ENCODE measurements at regions not wholly inside any gene's neighbourhood (a gene's known extent, or its start where the extent isn't known, plus 50 kb on each side); places are given as distances from the start of the nearest gene placed in this dataset.

DNA sequence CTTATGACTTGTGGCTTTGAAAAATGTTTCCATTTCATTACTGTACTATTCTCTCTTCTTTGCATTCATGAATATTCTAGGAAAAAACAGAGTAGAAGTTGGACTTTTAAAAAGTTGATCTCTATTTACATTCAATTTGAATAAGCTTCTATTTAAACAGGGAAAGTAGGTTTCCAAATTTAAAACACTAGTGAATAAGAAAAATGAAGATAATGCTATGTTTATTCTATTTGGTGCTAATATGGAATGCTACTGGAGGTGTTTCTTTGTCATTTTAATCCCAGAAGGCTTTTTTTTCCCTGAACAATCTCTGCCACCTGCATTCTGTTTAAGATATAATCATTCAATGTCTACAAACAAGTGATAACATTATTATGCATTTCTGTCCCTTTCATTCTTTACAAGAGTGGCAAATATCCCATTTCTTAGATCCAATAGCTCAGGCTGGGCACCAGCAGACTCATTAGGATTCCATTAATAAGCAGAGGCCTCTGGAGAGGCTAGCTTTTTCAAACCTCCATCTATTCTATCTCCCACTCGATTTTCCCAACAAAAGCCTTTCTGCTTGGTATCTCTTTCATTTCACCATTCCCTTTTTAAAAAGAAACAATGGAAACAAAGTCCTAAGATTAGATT lies 1001.6 kb upstream of the CDH8 start:
- TF ChIP-seq, protein P1, sequence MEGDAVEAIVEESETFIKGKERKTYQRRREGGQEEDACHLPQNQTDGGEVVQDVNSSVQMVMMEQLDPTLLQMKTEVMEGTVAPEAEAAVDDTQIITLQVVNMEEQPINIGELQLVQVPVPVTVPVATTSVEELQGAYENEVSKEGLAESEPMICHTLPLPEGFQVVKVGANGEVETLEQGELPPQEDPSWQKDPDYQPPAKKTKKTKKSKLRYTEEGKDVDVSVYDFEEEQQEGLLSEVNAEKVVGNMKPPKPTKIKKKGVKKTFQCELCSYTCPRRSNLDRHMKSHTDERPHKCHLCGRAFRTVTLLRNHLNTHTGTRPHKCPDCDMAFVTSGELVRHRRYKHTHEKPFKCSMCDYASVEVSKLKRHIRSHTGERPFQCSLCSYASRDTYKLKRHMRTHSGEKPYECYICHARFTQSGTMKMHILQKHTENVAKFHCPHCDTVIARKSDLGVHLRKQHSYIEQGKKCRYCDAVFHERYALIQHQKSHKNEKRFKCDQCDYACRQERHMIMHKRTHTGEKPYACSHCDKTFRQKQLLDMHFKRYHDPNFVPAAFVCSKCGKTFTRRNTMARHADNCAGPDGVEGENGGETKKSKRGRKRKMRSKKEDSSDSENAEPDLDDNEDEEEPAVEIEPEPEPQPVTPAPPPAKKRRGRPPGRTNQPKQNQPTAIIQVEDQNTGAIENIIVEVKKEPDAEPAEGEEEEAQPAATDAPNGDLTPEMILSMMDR (IDR thresholded peaks at IDR 0.05; ENCODE audit: poor library complexity): no peak
- no peak for TF ChIP-seq EZH2 (IDR thresholded peaks at IDR 0.05; ENCODE audit: borderline replicate concordance)
